NCI-H460 (cell line): ENCODE measurements at regions not wholly inside any gene's neighbourhood (a gene's known extent, or its start where the extent isn't known, plus 50 kb on each side); places are given as distances from the start of the nearest gene placed in this dataset.
A peak's percentile ranks its signal among the peaks of the same experiment; 100 is the strongest.

Experiments used
- DNase-seq: peaks from one replicate; pipeline ENCODE4 v3.0.0-alpha.2; 2016; ENCODE audit warnings: low read depth; ENCODE audit errors: extremely low read depth
- small RNA-seq, 2 experiments: library from RNA; depleted of rRNA; stranded (forward); fragments of <200 nt; gene quantifications; one replicate each; pipeline ENCODE3, GENCODE V24; 2014

DNA sequence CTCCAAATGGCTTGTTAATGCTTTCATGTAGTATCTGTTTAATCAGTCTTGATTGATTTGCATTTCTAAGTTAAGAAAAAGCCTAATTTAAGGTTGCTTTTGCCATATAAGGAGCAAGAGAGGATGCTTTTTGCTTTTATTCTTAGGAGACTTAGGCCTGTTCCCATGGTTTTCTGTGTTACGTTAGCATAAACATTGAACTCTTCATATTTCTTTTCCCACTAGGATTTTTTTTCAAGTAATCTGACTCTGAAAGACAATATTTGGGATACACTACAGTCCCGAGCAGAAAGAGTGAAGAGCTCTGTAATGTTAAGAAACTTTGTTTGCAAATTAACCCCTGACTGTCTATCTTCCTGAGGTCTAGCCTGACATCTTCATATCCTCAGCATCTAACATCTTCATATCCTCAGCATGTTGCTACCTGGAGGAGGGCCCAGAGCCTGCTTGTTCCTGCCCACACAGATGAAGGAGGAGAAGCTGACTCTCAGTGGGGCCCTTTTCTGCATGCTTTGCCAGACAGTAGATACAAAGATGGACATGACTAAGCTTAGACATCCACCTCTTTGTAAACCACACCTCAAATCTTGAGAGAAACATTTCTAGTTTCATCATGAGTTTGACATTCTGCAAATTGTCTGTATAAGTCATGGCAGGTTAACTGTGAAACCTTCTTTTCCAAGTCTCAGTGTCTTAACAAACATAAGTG is 86.2 kb upstream of the COL6A5 start:
- no peak for DNase-seq

DNA sequence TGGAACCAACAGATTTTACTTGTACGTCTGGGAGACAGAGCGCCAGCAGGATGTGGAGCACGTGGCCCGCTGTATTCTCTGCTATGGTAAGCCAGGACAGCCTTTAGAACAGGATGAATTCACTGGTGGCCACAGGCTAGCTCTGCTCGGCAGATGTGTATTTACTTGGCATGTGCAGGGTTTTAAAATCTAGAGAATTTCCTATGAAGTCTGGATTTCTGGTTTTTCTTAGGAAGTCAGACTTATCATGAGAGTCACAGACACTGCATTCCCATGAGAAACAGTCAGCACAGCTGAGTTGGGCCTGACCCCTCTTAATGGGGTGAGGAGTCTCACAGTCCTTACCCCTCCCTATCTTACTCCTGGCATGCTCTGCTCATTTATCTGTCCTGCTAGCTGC is 84.6 kb upstream of the COL6A5 start:
- no peak for DNase-seq

- no peak for DNase-seq
Measured at GRCh38 chr3:130263708-130264107, 81.8 kb upstream of the COL6A5 start.

GRCh38 chr3:130266817-130267216 is 78.7 kb upstream of the COL6A5 start:
- DNase-seq, result no peak

GRCh38 chr3:130276203-130276803 is 69.2 kb upstream of the COL6A5 start:
- DNase-seq, result peak; percentile 41

- no peak for DNase-seq
Measured at GRCh38 chr3:130288670-130289069, 56.8 kb upstream of the COL6A5 start.

DNA sequence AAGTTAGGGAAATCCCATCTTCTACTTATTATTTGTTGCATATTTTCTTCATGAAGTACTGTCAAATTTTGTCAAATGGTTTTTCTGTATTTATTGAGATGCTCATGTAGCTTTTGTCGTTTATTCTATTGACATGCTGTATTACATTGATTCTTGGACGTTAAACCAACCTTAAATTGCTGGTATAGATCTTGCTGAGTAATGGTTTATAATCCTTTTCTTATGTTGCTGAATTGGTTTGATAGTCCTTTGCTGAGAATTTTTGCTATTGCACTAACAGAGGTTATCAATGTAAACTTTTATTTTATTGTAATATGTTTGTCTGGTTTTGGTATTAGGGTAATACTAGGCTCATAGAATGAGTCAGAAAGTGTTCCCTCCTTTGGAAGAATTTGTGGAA is 54.3 kb upstream of the COL6A5 start:
- DNase-seq, result no peak

GRCh38 chr3:130293247-130293646 is 52.2 kb upstream of the COL6A5 start:
- no peak for DNase-seq

Small RNAs in the stretch of these regions (small RNA-seq; reads per million reads assigned to genes)
- gene ENPP7P3 (0 reads per million in 2 experiments), gene SNRPCP8 (0 reads per million in 2 experiments)
